Left lobe of liver (tissue), 2 donors: ENCODE measurements at regions not wholly inside any gene's neighbourhood (a gene's known extent, or its start where the extent isn't known, plus 50 kb on each side); places are given as distances from the start of the nearest gene placed in this dataset.

Source experiments
- ATAC-seq: fragments of 200-7000 bp; cut with Tn5 transposase; one replicate; pipeline ENCODE4 v1.9.1; 2020; ENCODE audit warnings: mild to moderate bottlenecking, moderate library complexity
- DNase-seq: peaks from one replicate; pipeline ENCODE4 v3.0.0-alpha.2; 2020; ENCODE audit warnings: low spot score
- donor health status: DM: no; HTN: no; CAD: no; lungs with moderate emphysema.
- donor health status: DM: no; HTN: yes; CAD: no.

GRCh38 chr2:118524911-118525310, 322.5 kb downstream of the EN1 start:
- ATAC-seq (no peak), DNase-seq (no peak)

GRCh38 chr2:118523761-118524160, 323.7 kb downstream of the EN1 start:
- DNase-seq = no peak

GRCh38 chr2:118521960-118522359, 325.5 kb downstream of the EN1 start:
- DNase-seq (no peak), ATAC-seq (no peak)

More at GRCh38 chr2:118523761-118524160, 323.7 kb downstream of the EN1 start:
- no peak for ATAC-seq

GRCh38 chr2:118521272-118521671, 326.2 kb downstream of the EN1 start:
- DNase-seq = no peak
- no peak for ATAC-seq

GRCh38 chr2:118520246-118520645, 327.2 kb downstream of the EN1 start:
- no peak for DNase-seq

GRCh38 chr2:118519511-118519910, 327.9 kb downstream of the EN1 start:
- DNase-seq (no peak), ATAC-seq (no peak)

More at GRCh38 chr2:118520246-118520645, 327.2 kb downstream of the EN1 start:
- no peak for ATAC-seq

- ATAC-seq (no peak), DNase-seq (no peak)
These were observed 336.6 kb downstream of the EN1 start for GRCh38 chr2:118510807-118511206.

- ATAC-seq = no peak
- no peak for DNase-seq
These were observed 338.0 kb downstream of the EN1 start for GRCh38 chr2:118509319-118510004.

GRCh38 chr2:118508282-118508681, 339.2 kb downstream of the EN1 start:
- no peak for ATAC-seq
- DNase-seq = no peak

- DNase-seq (no peak), ATAC-seq (no peak)
These were observed 342.0 kb downstream of the EN1 start for GRCh38 chr2:118505436-118505835.

- no peak for DNase-seq
- no peak for ATAC-seq
These were observed 345.3 kb downstream of the EN1 start for GRCh38 chr2:118502106-118502505.

GRCh38 chr2:118498943-118499342, 348.5 kb downstream of the EN1 start:
- no peak for DNase-seq
- ATAC-seq = no peak

- DNase-seq (no peak), ATAC-seq (no peak)
These were observed 350.4 kb downstream of the EN1 start for GRCh38 chr2:118496870-118497611.

GRCh38 chr2:118496467-118496866, 351.0 kb downstream of the EN1 start:
- no peak for ATAC-seq
- DNase-seq = no peak

GRCh38 chr2:118495290-118495689, 352.2 kb downstream of the EN1 start:
- ATAC-seq (no peak), DNase-seq (no peak)

GRCh38 chr2:118493213-118493612, 354.2 kb downstream of the EN1 start:
- DNase-seq (no peak), ATAC-seq (no peak)

- ATAC-seq (no peak), DNase-seq (no peak)
These were observed 355.1 kb downstream of the EN1 start for GRCh38 chr2:118492335-118492734.

GRCh38 chr2:118490330-118490729, 357.1 kb downstream of the EN1 start:
- ATAC-seq (no peak), DNase-seq (no peak)

GRCh38 chr2:118489712-118490299, 357.6 kb downstream of the EN1 start:
- ATAC-seq (no peak), DNase-seq (no peak)

- ATAC-seq (no peak), DNase-seq (no peak)
These were observed 366.1 kb downstream of the EN1 start for GRCh38 chr2:118481299-118481698.

- DNase-seq (no peak), ATAC-seq (no peak)
These were observed 368.4 kb downstream of the EN1 start for GRCh38 chr2:118479020-118479419.
